K562 (cell line): ENCODE measurements at regions not wholly inside any gene's neighbourhood (a gene's known extent, or its start where the extent isn't known, plus 50 kb on each side); places are given as distances from the start of the nearest gene placed in this dataset.

Source experiments
- ATAC-seq: fragments of 200-7000 bp; cut with Tn5 transposase; 3 replicates; pipeline ENCODE4 v1.9.1; 2020; ENCODE audit warnings: moderate library complexity
- BruUV-seq: library from RNA; stranded (reverse); fragments of 400-500 nt; replicated peaks from 2 replicates; lab custom pipeline; 2021; lab: Mats Ljungman, UMichigan
- CTCF ChIA-PET: fragments of 300-600 bp; formaldehyde crosslinking; extraction: SDS; loops from one replicate; lab custom pipeline; 2021; ENCODE audit warnings: low intra/inter-chr PET ratio; lab: Yijun Ruan, JAX
- POLR2A ChIA-PET: fragments of 300-600, 350-650 bp; sonication (Branson Sonifier 250); formaldehyde crosslinking; extraction: SDS; loops from one replicate; lab custom pipeline; 2021; ENCODE audit warnings: antibody characterized with exemption, inconsistent platforms; lab: Yijun Ruan, JAX
- DNase-seq, 4 experiments: peaks; one replicate each; pipeline versions ENCODE4 v3.0.0 to v3.0.0-alpha.2; 2011 to 2018; ENCODE audit warnings: low spot score in 3 of 4, mixed read lengths in 3 of 4; ENCODE audit errors: extremely low read depth in 1 of 4
- FAIRE-seq: peaks from 2 replicates; lab custom pipeline; 2011; peaks lifted over from hg19 to GRCh38; lab: Jason Lieb, UNC
- H2AFZ ChIP-seq: 2 replicates; pipeline ENCODE4 v1.6.0; 2011; ENCODE audit warnings: low read depth, low read length, control low read depth, inconsistent platforms
- H3K27ac ChIP-seq: fragments of 200-600 bp; 3 replicates; pipeline ENCODE4 v1.8.0; 2011; ENCODE audit warnings: low read depth, mild to moderate bottlenecking, control low read depth, inconsistent platforms, low read length, moderate library complexity, mixed read lengths; ENCODE audit errors: extremely low read depth
- H3K27me3 ChIP-seq, 2 experiments: fragments of 300-600 bp in 1 of 2; 2 replicates in 1 of 2; 3 replicates in 1 of 2; pipeline versions ENCODE4 v1.6.0 to v1.8.0; 2011; ENCODE audit warnings: inconsistent platforms in 2 of 2, low read length in 2 of 2, mild to moderate bottlenecking in 1 of 2, mixed read lengths in 1 of 2, moderate library complexity in 1 of 2; ENCODE audit not compliant: control insufficient read depth in 2 of 2, insufficient read depth in 2 of 2
- H3K36me3 ChIP-seq: fragments of 300-600 bp; 3 replicates; pipeline ENCODE4 v1.8.0; 2011; ENCODE audit warnings: mild to moderate bottlenecking, low read length, inconsistent platforms; ENCODE audit not compliant: control insufficient read depth, insufficient read depth
- H3K4me1 ChIP-seq, 2 experiments: fragments of 200-600 bp in 1 of 2; replicated peaks in 1 of 2; 2 replicates in 1 of 2; 3 replicates in 1 of 2; pipeline versions ENCODE4 v1.5.1 to v1.8.0; 2011; ENCODE audit warnings: inconsistent platforms in 2 of 2, low read length in 2 of 2, mild to moderate bottlenecking in 1 of 2, mixed read lengths in 1 of 2, moderate library complexity in 1 of 2; ENCODE audit not compliant: control insufficient read depth in 2 of 2, insufficient read depth in 2 of 2
- H3K4me2 ChIP-seq: 2 replicates; pipeline ENCODE4 v1.6.1; 2011; ENCODE audit warnings: low read length, control low read depth, inconsistent platforms, mixed read lengths; ENCODE audit not compliant: insufficient read depth
- H3K4me3 ChIP-seq: fragments of 200-600 bp; sonication (generic), shearing (Covaris generic); 2 replicates; pipeline ENCODE4 v1.5.1; 2016; ENCODE audit warnings: control low read depth, inconsistent platforms
- H3K79me2 ChIP-seq: fragments of 200-600 bp; 3 replicates; pipeline ENCODE4 v1.8.0; 2011; ENCODE audit warnings: low read length, inconsistent platforms; ENCODE audit not compliant: control insufficient read depth, insufficient read depth
- H3K9ac ChIP-seq, 2 experiments: 2 replicates each; pipeline versions ENCODE4 v1.6.0 to v1.6.1; 2011; ENCODE audit warnings: low read depth in 2 of 2, low read length in 2 of 2, control low read depth in 1 of 2, inconsistent platforms in 1 of 2, mild to moderate bottlenecking in 1 of 2, mixed read lengths in 1 of 2; ENCODE audit not compliant: insufficient read depth in 1 of 2
- H3K9me1 ChIP-seq: one replicate; pipeline ENCODE4 v1.6.0; 2011; ENCODE audit warnings: inconsistent platforms, mild to moderate bottlenecking, low read length, moderate library complexity; ENCODE audit not compliant: control insufficient read depth, insufficient read depth
- H3K9me3 ChIP-seq: replicated peaks from 2 replicates; pipeline ENCODE4 v1.5.1; 2011; ENCODE audit warnings: low read depth, low read length, inconsistent platforms; ENCODE audit not compliant: control insufficient read depth, insufficient read depth
- H4K20me1 ChIP-seq: replicated peaks from 2 replicates; pipeline ENCODE4 v1.6.1; 2011; ENCODE audit warnings: low read length, inconsistent platforms, mixed read lengths; ENCODE audit not compliant: control insufficient read depth, insufficient read depth
- CBX5 ChIP-seq: IDR thresholded peaks from 2 replicates; pipeline ENCODE4 v1.6.1; 2014; ENCODE audit warnings: low read depth, borderline replicate concordance
- CHCHD3 ChIP-seq: fragments of 250-450 bp; sonication (Bioruptor Pico); IDR thresholded peaks from 2 replicates; pipeline ENCODE4 v2.1.2; 2022; ENCODE audit warnings: mild to moderate bottlenecking
- CSDE1 ChIP-seq, 2 experiments: fragments of 450-650 bp; IDR thresholded peaks; 2 replicates each; pipeline ENCODE4 v1.6.1; 2016; ENCODE audit warnings: mild to moderate bottlenecking in 1 of 2
- E2F6 ChIP-seq, 2 experiments: IDR thresholded peaks; 2 replicates each; pipeline ENCODE4 v1.6.1; 2011; ENCODE audit warnings: borderline replicate concordance in 1 of 2, control low read depth in 1 of 2, low read depth in 1 of 2, low read length in 1 of 2, mild to moderate bottlenecking in 1 of 2, mixed read lengths in 1 of 2, moderate library complexity in 1 of 2; ENCODE audit not compliant: insufficient read depth in 1 of 2, insufficient read length in 1 of 2, poor library complexity in 1 of 2, severe bottlenecking in 1 of 2; ENCODE audit errors: extremely low read depth in 1 of 2
- FOXM1 ChIP-seq, 2 experiments: fragments of 450-650 bp in 1 of 2; sonication (generic) in 1 of 2; formaldehyde crosslinking in 1 of 2; IDR thresholded peaks; 2 replicates each; pipeline versions ENCODE4 v1.6.1 to v1.9.0; 2017 to 2022; ENCODE audit warnings: low read depth in 2 of 2, mild to moderate bottlenecking in 2 of 2, missing genetic modification reagents in 1 of 2, moderate library complexity in 1 of 2
- IRF1 ChIP-seq: sonication (generic); formaldehyde crosslinking; IDR thresholded peaks from 2 replicates; pipeline ENCODE4 v1.8.0; 2022; ENCODE audit warnings: missing genetic modification reagents, mild to moderate bottlenecking, borderline replicate concordance
- MLLT1 ChIP-seq, 2 experiments: fragments of 450-650 bp; IDR thresholded peaks; 2 replicates each; pipeline ENCODE4 v1.6.1; 2016
- RFX5 ChIP-seq: IDR thresholded peaks from 2 replicates; pipeline ENCODE4 v1.6.1; 2011; ENCODE audit warnings: low read depth, mild to moderate bottlenecking, improper control_type of control experiment, low read length
- SMAD4 ChIP-seq: fragments of 250-450 bp; sonication (Bioruptor Pico); conservative IDR thresholded peaks from 2 replicates; pipeline ENCODE4 v1.8.0; 2021; ENCODE audit warnings: inconsistent platforms, mild to moderate bottlenecking, moderate library complexity
- SREBF2 ChIP-seq: sonication (generic); formaldehyde crosslinking; IDR thresholded peaks from 2 replicates; pipeline ENCODE4 v1.4.0; 2020; ENCODE audit warnings: mild to moderate bottlenecking, missing genetic modification reagents
- TEAD4 ChIP-seq, 2 experiments: sonication (generic) in 1 of 2; formaldehyde crosslinking in 1 of 2; IDR thresholded peaks; 2 replicates each; pipeline versions ENCODE4 v1.6.1 to v1.8.0; 2012 to 2022; ENCODE audit warnings: borderline replicate concordance in 1 of 2, inconsistent platforms in 1 of 2, low read length in 1 of 2, mild to moderate bottlenecking in 1 of 2, missing genetic modification reagents in 1 of 2
- U2AF1 ChIP-seq: fragments of 200-400 bp; formaldehyde crosslinking; optimal IDR thresholded peaks from 2 replicates; pipeline ENCODE3; 2017; ENCODE audit warnings: mild to moderate bottlenecking, low read depth, low read length, moderate library complexity
- YY1 ChIP-seq, 3 experiments: IDR thresholded peaks; 2 replicates each; pipeline ENCODE4 v1.6.1; 2011; ENCODE audit warnings: low read length in 2 of 3, mild to moderate bottlenecking in 2 of 3, moderate library complexity in 2 of 3, borderline replicate concordance in 1 of 3, control low read depth in 1 of 3, low read depth in 1 of 3; ENCODE audit not compliant: insufficient read depth in 3 of 3, insufficient replicate concordance in 2 of 3, control insufficient read depth in 1 of 3, insufficient read length in 1 of 3; ENCODE audit errors: extremely low read depth in 1 of 3
- ZNF384 ChIP-seq: IDR thresholded peaks from 2 replicates; pipeline ENCODE4 v1.6.1; 2012; ENCODE audit warnings: low read depth, low read length, improper control_type of control experiment
- WGBS: fragments of 100-300 bp; shearing (Covaris generic); methylation state at CpG from one replicate; pipeline ENCODE4 v1.1.6; 2016; ENCODE audit warnings: low coverage, mixed read lengths; ENCODE audit not compliant: insufficient coverage; ENCODE audit errors: missing lambda C conversion rate; 5-methylcytosine and 5-hydroxymethylcytosine counted together
- in situ Hi-C: fragments of 300-500 bp; cut with MboI; formaldehyde crosslinking; loops from 4 replicates; pipeline ENCODE4 v1.15.0; 2018; ENCODE audit warnings: inconsistent platforms, mixed read lengths
- intact Hi-C: fragments of 100-400 bp; cut with micrococcal nuclease; formaldehyde crosslinking; loops from 2 replicates; pipeline ENCODE4 v1.14.2; 2022

- POLR2A ChIA-PET = no interaction called here
These were observed 84.9 kb upstream of the BCOR start for GRCh38 chrX:40182615-40183014.

More at GRCh38 chrX:40182615-40183014, 84.9 kb upstream of the BCOR start:
- H3K27ac ChIP-seq = no peak overlapping the region
- BruUV-seq = no TSS peak
- H3K4me3 ChIP-seq = no peak overlapping the region
- FAIRE-seq (no peak), ATAC-seq (no peak), DNase-seq (no peak)
- H3K79me2 ChIP-seq = no peaks in the 10 kb centered on the region
- H3K9ac ChIP-seq = no peak overlapping the region
- H2AFZ ChIP-seq = no peak overlapping the region
- no peaks in the 10 kb centered on the region for H4K20me1 ChIP-seq
- H3K4me2 ChIP-seq = no peak overlapping the region
- CTCF ChIA-PET = no interaction called here
- no peak for TF ChIP-seq CBX5
- no peak for TF ChIP-seq RFX5
- no peak for TF ChIP-seq U2AF1
- no peak for TF ChIP-seq SMAD4 (CRISPR knock-in tag)
- TF ChIP-seq IRF1 (CRISPR knock-in tag) = no peak
- TF ChIP-seq FOXM1 (IDR thresholded peaks at IDR 0.05; ENCODE audit: low read depth) = no peak
- TF ChIP-seq FOXM1 (CRISPR knock-in tag; IDR thresholded peaks at IDR 0.05; ENCODE audit: low read depth) = no peak
- no peak for TF ChIP-seq CHCHD3 (CRISPR knock-in tag)
- no peak for TF ChIP-seq SREBF2 (CRISPR knock-in tag)
- TF ChIP-seq TEAD4 (IDR thresholded peaks at IDR 0.05; ENCODE audit: low read length) = no peak
- TF ChIP-seq TEAD4 (CRISPR knock-in tag; IDR thresholded peaks at IDR 0.05; ENCODE audit: borderline replicate concordance) = no peak
- no peak for TF ChIP-seq E2F6 (IDR thresholded peaks at IDR 0.05; ENCODE audit: borderline replicate concordance in 1 of 2, extremely low read depth in 1 of 2, insufficient read depth in 1 of 2, insufficient read length in 1 of 2, low read depth in 1 of 2, low read length in 1 of 2, poor library complexity in 1 of 2, severe bottlenecking in 1 of 2)
- no peak for TF ChIP-seq YY1 (IDR thresholded peaks at IDR 0.05; ENCODE audit: borderline replicate concordance in 1 of 3, control insufficient read depth in 1 of 3, extremely low read depth in 1 of 3, insufficient read depth in 3 of 3, insufficient read length in 1 of 3, insufficient replicate concordance in 2 of 3, low read depth in 1 of 3, low read length in 2 of 3)
- no peak for TF ChIP-seq ZNF384
- no peak for TF ChIP-seq MLLT1 (IDR thresholded peaks at IDR 0.05)
- TF ChIP-seq CSDE1 (IDR thresholded peaks at IDR 0.05) = no peak
- H3K9me1 ChIP-seq = no peaks in the 10 kb centered on the region
- no peaks in the 10 kb centered on the region for H3K27me3 ChIP-seq
- peaks cover 0 to under 1% of the 10 kb centered on the region in 2 experiments; a peak in 2 of 5 replicates for H3K4me1 ChIP-seq
- 33% methylated on average over 2 of the region's 2 CpGs for WGBS
- H3K9me3 ChIP-seq = peaks cover 7% of the 10 kb centered on the region
- in situ Hi-C loops (no loop called here), intact Hi-C loops (no loop called here)
- H3K36me3 ChIP-seq = no peaks in the 10 kb centered on the region
